GM23338 (cell line): ENCODE measurements at regions not wholly inside any gene's neighbourhood (a gene's known extent, or its start where the extent isn't known, plus 50 kb on each side); places are given as distances from the start of the nearest gene placed in this dataset.

Experiments used
- ATAC-seq: fragments of 200-7000 bp; cut with Tn5 transposase; 3 replicates; pipeline ENCODE4 v1.9.1; 2020
- DNase-seq: peaks from one replicate; pipeline ENCODE4 v3.0.0-alpha.2; 2015; ENCODE audit warnings: low spot score
- H2AFZ ChIP-seq: fragments of 200-600 bp; sonication (generic); 2 replicates; pipeline ENCODE4 v1.8.0; 2016; ENCODE audit warnings: antibody characterized with exemption, mild to moderate bottlenecking, moderate library complexity
- H3F3A ChIP-seq: fragments of 200-600 bp; sonication (generic); replicated peaks from 2 replicates; pipeline ENCODE4 v1.8.0; 2017; ENCODE audit warnings: antibody characterized with exemption, mixed run types, low read depth
- H3K27ac ChIP-seq: fragments of 200-600 bp; sonication (generic); 2 replicates; pipeline ENCODE4 v1.6.1; 2016; ENCODE audit warnings: low read depth
- H3K27me3 ChIP-seq: fragments of 200-600 bp; sonication (generic); 2 replicates; pipeline ENCODE4 v1.8.0; 2016; ENCODE audit warnings: mild to moderate bottlenecking, mixed run types, moderate library complexity; ENCODE audit not compliant: insufficient read depth
- H3K36me3 ChIP-seq: fragments of 200-600 bp; sonication (generic); 2 replicates; pipeline ENCODE4 v1.8.0; 2016; ENCODE audit warnings: mild to moderate bottlenecking; ENCODE audit not compliant: insufficient read depth
- H3K4me1 ChIP-seq: fragments of 200-600 bp; sonication (generic); 2 replicates; pipeline ENCODE4 v1.8.0; 2016; ENCODE audit warnings: mild to moderate bottlenecking, moderate library complexity; ENCODE audit not compliant: insufficient read depth
- H3K4me2 ChIP-seq: fragments of 200-600 bp; sonication (generic); 2 replicates; pipeline ENCODE4 v1.7.1; 2017; ENCODE audit warnings: mixed run types
- H3K4me3 ChIP-seq: fragments of 200-600 bp; sonication (generic); 2 replicates; pipeline ENCODE4 v1.6.1; 2016; ENCODE audit warnings: mixed run types
- H3K79me2 ChIP-seq: fragments of 200-600 bp; sonication (generic); replicated peaks from 2 replicates; pipeline ENCODE4 v1.8.0; 2017; ENCODE audit warnings: mild to moderate bottlenecking; ENCODE audit not compliant: insufficient read depth
- H3K9me2 ChIP-seq: fragments of 200-600 bp; sonication (generic); 2 replicates; pipeline ENCODE4 v1.8.0; 2017; ENCODE audit not compliant: insufficient read depth
- H4K20me1 ChIP-seq: fragments of 200-600 bp; sonication (generic); replicated peaks from 2 replicates; pipeline ENCODE4 v1.8.0; 2017; ENCODE audit warnings: mild to moderate bottlenecking; ENCODE audit not compliant: insufficient read depth
- H3K27ac Mint-ChIP-seq: 2 replicates; pipeline ENCODE4 v1.8.0; 2020; ENCODE audit warnings: inconsistent platforms, mild to moderate bottlenecking, moderate library complexity, mixed read lengths
- H3K27me3 Mint-ChIP-seq: 3 replicates; pipeline ENCODE4 v1.8.0; 2022; ENCODE audit warnings: low read depth, mild to moderate bottlenecking, moderate library complexity, mixed read lengths, inconsistent platforms; ENCODE audit not compliant: insufficient read depth, poor library complexity
- H3K36me3 Mint-ChIP-seq: 3 replicates; pipeline ENCODE4 v1.8.0; 2021; ENCODE audit warnings: low read depth, mild to moderate bottlenecking, inconsistent platforms, moderate library complexity, mixed read lengths
- H3K4me1 Mint-ChIP-seq: 3 replicates; pipeline ENCODE4 v1.8.0; 2020; ENCODE audit warnings: mild to moderate bottlenecking, inconsistent platforms, mixed read lengths
- H3K4me3 Mint-ChIP-seq: 3 replicates; pipeline ENCODE4 v1.8.0; 2021; ENCODE audit warnings: moderate library complexity, mild to moderate bottlenecking, inconsistent platforms, mixed read lengths
- H3K9me3 Mint-ChIP-seq: 3 replicates; pipeline ENCODE4 v1.8.0; 2020; ENCODE audit warnings: moderate library complexity, mild to moderate bottlenecking, inconsistent platforms, mixed read lengths
- CREB1 ChIP-seq: fragments of 250-450 bp; sonication (Bioruptor Pico); IDR thresholded peaks from 2 replicates; pipeline ENCODE4 v1.5.0; 2020; ENCODE audit warnings: low read depth, mild to moderate bottlenecking, moderate library complexity
- CTCF ChIP-seq, 2 experiments: fragments of 200-600 bp in 1 of 2; sonication (generic) in 1 of 2; conservative IDR thresholded peaks; 2 replicates each; pipeline versions ENCODE4 v1.5.1 to v1.6.1; 2016 to 2017; ENCODE audit warnings: antibody characterized with exemption in 2 of 2, low read depth in 2 of 2, mild to moderate bottlenecking in 2 of 2, moderate library complexity in 1 of 2
- ETS1 ChIP-seq: IDR thresholded peaks from 2 replicates; pipeline ENCODE4 v1.6.1; 2016; ENCODE audit warnings: antibody characterized with exemption
- EZH2 ChIP-seq: fragments of 200-600 bp; sonication (generic); IDR thresholded peaks from one replicate; pipeline ENCODE4 v1.8.0; 2017; ENCODE audit warnings: antibody characterized with exemption, mild to moderate bottlenecking, low read depth; ENCODE audit not compliant: unreplicated experiment
- EZH2phosphoT487 ChIP-seq: fragments of 200-600 bp; sonication (generic); IDR thresholded peaks from one replicate; pipeline ENCODE4 v1.8.1; 2018; ENCODE audit warnings: antibody characterized with exemption; ENCODE audit not compliant: unreplicated experiment
- JUNB ChIP-seq: IDR thresholded peaks from one replicate; pipeline ENCODE4 v1.6.1; 2016; ENCODE audit warnings: antibody characterized with exemption; ENCODE audit not compliant: unreplicated experiment
- NANOG ChIP-seq: IDR thresholded peaks from 2 replicates; pipeline ENCODE4 v1.6.1; 2016; ENCODE audit warnings: antibody characterized with exemption, borderline replicate concordance
- POLR2AphosphoS5 ChIP-seq: IDR thresholded peaks from 2 replicates; pipeline ENCODE4 v1.6.1; 2016; ENCODE audit warnings: antibody characterized with exemption, low read depth
- REST ChIP-seq: IDR thresholded peaks from one replicate; pipeline ENCODE4 v1.6.1; 2018; ENCODE audit warnings: antibody characterized with exemption; ENCODE audit not compliant: unreplicated experiment
- STAT1 ChIP-seq: IDR thresholded peaks from one replicate; pipeline ENCODE4 v1.6.1; 2016; ENCODE audit warnings: antibody characterized with exemption; ENCODE audit not compliant: unreplicated experiment
- ZNF114 ChIP-seq: fragments of 250-450 bp; sonication (Bioruptor Pico); IDR thresholded peaks from 2 replicates; pipeline ENCODE4 v1.5.0; 2020; ENCODE audit warnings: mild to moderate bottlenecking, moderate library complexity
- ZNF331 ChIP-seq: fragments of 250-450 bp; sonication (Bioruptor Pico); IDR thresholded peaks from 2 replicates; pipeline ENCODE4 v1.5.0; 2020; ENCODE audit warnings: low read depth, mild to moderate bottlenecking, moderate library complexity
- ZNF462 ChIP-seq: fragments of 250-450 bp; sonication (Bioruptor Pico); IDR thresholded peaks from 2 replicates; pipeline ENCODE4 v1.5.0; 2020; ENCODE audit warnings: mild to moderate bottlenecking, moderate library complexity

GRCh38 chr2:234686088-234686890 is 189.4 kb upstream of the ARL4C start:
- no peaks in the 10 kb centered on the region; the same call in 2 of the 3 replicates for H3K36me3 Mint-ChIP-seq
- peak overlapping the region; percentile 44; the same call in 2 of the 3 replicates for H3K4me3 Mint-ChIP-seq
- H3K4me1 Mint-ChIP-seq = peaks cover 58% of the 10 kb centered on the region
- no peak for TF ChIP-seq JUNB
- no peak for TF ChIP-seq ZNF114
- no peak for TF ChIP-seq REST
- TF ChIP-seq CTCF (conservative IDR thresholded peaks at IDR 0.05; ENCODE audit: low read depth in 2 of 2) = no peak
- TF ChIP-seq POLR2AphosphoS5 = no peak; the same call in 1 of the 2 replicates
- no peak for TF ChIP-seq ETS1
- no peak for TF ChIP-seq STAT1
- no peak for TF ChIP-seq EZH2
- no peak for TF ChIP-seq CREB1 (CRISPR knock-in tag)
- no peak for TF ChIP-seq ZNF331 (CRISPR knock-in tag)
- peak; percentile 95 for TF ChIP-seq ZNF462 (CRISPR knock-in tag)
- TF ChIP-seq EZH2phosphoT487 = no peak
- peak; percentile 76 for TF ChIP-seq NANOG
- peak; percentile 98 for ATAC-seq
- peak overlapping the region; percentile 90 for H3K27ac Mint-ChIP-seq
- H3K27me3 Mint-ChIP-seq = peaks cover 11% of the 10 kb centered on the region
- Histone ChIP-seq H3K79me2 (no peaks in the 10 kb centered on the region), H3K36me3 (no peaks in the 10 kb centered on the region), H3F3A (no peaks in the 10 kb centered on the region), H3K27me3 (no peaks in the 10 kb centered on the region), H3K4me1 (peaks cover 35% of the 10 kb centered on the region), H3K4me3 (peak overlapping the region; percentile 19), H3K9me2 (peaks cover 8% of the 10 kb centered on the region), H3K4me2 (peak overlapping the region; percentile 58), H2AFZ (no peak overlapping the region), H3K27ac (peak overlapping the region; percentile 94), H4K20me1 (no peaks in the 10 kb centered on the region)
- DNase-seq = peak; percentile 95
- no peaks in the 10 kb centered on the region for H3K9me3 Mint-ChIP-seq
